GM18498 (cell line): ENCODE measurements at regions not wholly inside any gene's neighbourhood (a gene's known extent, or its start where the extent isn't known, plus 50 kb on each side); places are given as distances from the start of the nearest gene placed in this dataset.
"Not testable (repeated sequence)": the region's sequence is repeated elsewhere in the genome, so short reads cannot be mapped to it uniquely, and the experiment has no call there.

Experiments
- ATAC-seq: cut with Tn5 transposase; IDR thresholded peaks from one replicate; pipeline ENCODE4 v1.9.1; 2021; ENCODE audit warnings: mild to moderate bottlenecking, moderate library complexity; ENCODE audit not compliant: unreplicated experiment

- ATAC-seq: no peak
Measured at GRCh38 chr7:32228601-32229000, 158.4 kb upstream of the PDE1C start.

GRCh38 chr7:32227746-32228145, 157.5 kb upstream of the PDE1C start:
- no peak for ATAC-seq

GRCh38 chr7:32224276-32224675, 154.1 kb upstream of the PDE1C start:
- ATAC-seq: no peak

GRCh38 chr7:32223721-32224120, 153.5 kb upstream of the PDE1C start:
- ATAC-seq: no peak

- no peak for ATAC-seq
Measured at GRCh38 chr7:32223071-32223650, 153.0 kb upstream of the PDE1C start.

GRCh38 chr7:32222251-32222900, 152.2 kb upstream of the PDE1C start:
- ATAC-seq: no peak

GRCh38 chr7:32221736-32222135, 151.5 kb upstream of the PDE1C start:
- ATAC-seq: no peak

- ATAC-seq: no peak
Measured at GRCh38 chr7:32221056-32221455, 150.8 kb upstream of the PDE1C start.

- ATAC-seq: not testable (repeated sequence)
Measured at GRCh38 chr7:32219831-32220230, 149.6 kb upstream of the PDE1C start.

- ATAC-seq: no peak
Measured at GRCh38 chr7:32219416-32219815, 149.2 kb upstream of the PDE1C start.

- no peak for ATAC-seq
Measured at GRCh38 chr7:32218741-32219288, 148.6 kb upstream of the PDE1C start.

- ATAC-seq: no peak
Measured at GRCh38 chr7:32218154-32218467, 147.9 kb upstream of the PDE1C start.

- ATAC-seq: no peak
Measured at GRCh38 chr7:32217341-32218153, 147.3 kb upstream of the PDE1C start.

- no peak for ATAC-seq
Measured at GRCh38 chr7:32216759-32217158, 146.6 kb upstream of the PDE1C start.

GRCh38 chr7:32215697-32216096, 145.5 kb upstream of the PDE1C start:
- no peak for ATAC-seq

GRCh38 chr7:32214913-32215312, 144.7 kb upstream of the PDE1C start:
- no peak for ATAC-seq

GRCh38 chr7:32212321-32212720, 142.1 kb upstream of the PDE1C start:
- no peak for ATAC-seq

GRCh38 chr7:32206987-32207386, 136.8 kb upstream of the PDE1C start:
- ATAC-seq: no peak

- no peak for ATAC-seq
Measured at GRCh38 chr7:32206488-32206887, 136.3 kb upstream of the PDE1C start.

- ATAC-seq: not testable (repeated sequence)
Measured at GRCh38 chr7:32205298-32205824, 135.2 kb upstream of the PDE1C start.

- peak; percentile 84 for ATAC-seq
Measured at GRCh38 chr7:32204361-32205018, 134.3 kb upstream of the PDE1C start.
